Stomach (tissue), 8 donors: ENCODE measurements at regions not wholly inside any gene's neighbourhood (a gene's known extent, or its start where the extent isn't known, plus 50 kb on each side); places are given as distances from the start of the nearest gene placed in this dataset.

Source experiments
- DNase-seq, 2 donors: peaks; one replicate each; pipeline versions ENCODE4 v3.0.0 to v3.0.0-alpha.2; 2013 to 2019
- H3K27ac ChIP-seq, 5 donors: fragments of 200-600 bp in 4 of 5; sonication (generic) in 4 of 5; one replicate each; pipeline ENCODE4 v1.5.1; 2013 to 2019; ENCODE audit warnings: mild to moderate bottlenecking in 1 of 5, moderate library complexity in 1 of 5
- H3K27me3 ChIP-seq, 3 donors: fragments of 200-600 bp; sonication (generic); one replicate each; pipeline ENCODE4 v1.5.1; 2017 to 2019; ENCODE audit warnings: mixed run types in 1 of 3
- H3K36me3 ChIP-seq, 4 donors: fragments of 200-600 bp; sonication (generic); 1 replicate in 3 of 4; 2 replicates in 1 of 4; pipeline ENCODE4 v1.5.1; 2016 to 2019
- H3K4me1 ChIP-seq, 4 donors: fragments of 200-600 bp; sonication (generic); one replicate each; pipeline ENCODE4 v1.5.1; 2016 to 2019
- H3K4me3 ChIP-seq, 4 donors: fragments of 200-600 bp; sonication (generic) in 3 of 4; one replicate each; pipeline ENCODE4 v1.5.1; 2016 to 2019; ENCODE audit warnings: mild to moderate bottlenecking in 1 of 4
- H3K9me3 ChIP-seq, 4 donors: fragments of 200-600 bp; sonication (generic); one replicate each; pipeline ENCODE4 v1.5.1; 2016 to 2019
- CTCF ChIP-seq, 7 experiments: fragments of 450-650 bp in 4 of 7; fragments of 200-600 bp in 3 of 7; sonication (generic) in 3 of 7; IDR thresholded peaks; one replicate each; pipeline ENCODE4 v1.5.1; 2016 to 2019; ENCODE audit warnings: antibody characterized with exemption in 7 of 7, control low read depth in 2 of 7, mild to moderate bottlenecking in 1 of 7
- EP300 ChIP-seq: sonication (generic); formaldehyde crosslinking; IDR thresholded peaks from one replicate; pipeline ENCODE4 v1.6.1; 2017; ENCODE audit warnings: antibody characterized with exemption
- POLR2A ChIP-seq, 4 donors: fragments of 450-650 bp; IDR thresholded peaks; one replicate each; pipeline ENCODE4 v1.6.1; 2016; ENCODE audit warnings: antibody characterized with exemption in 4 of 4, control low read depth in 2 of 4, mild to moderate bottlenecking in 1 of 4, moderate library complexity in 1 of 4
- POLR2AphosphoS5 ChIP-seq, 3 donors: sonication (generic); formaldehyde crosslinking; IDR thresholded peaks; one replicate each; pipeline ENCODE4 v1.6.1; 2016; ENCODE audit warnings: antibody characterized with exemption in 3 of 3
- WGBS, 5 donors: extraction: QIAGEN DNeasy Blood & Tissue Kit in 3 of 5; methylation state at CpG; one replicate each; pipeline versions ENCODE4 v1.1.5 to v1.1.7; 2013 to 2018; 5-methylcytosine and 5-hydroxymethylcytosine counted together
- intact Hi-C: fragments of 100-400 bp; cut with DNase I; formaldehyde crosslinking; loops from one replicate; pipeline ENCODE4 v1.15.1; 2023; ENCODE audit warnings: low total_unique reads
- donor health status: healthy with polysubstance abuse.
- donor health status: Bipolar disorder and iron deficiency.
- donor health status: healthy.

- 40 to 61% (median 52%) methylated on average over 4 to 5 of the region's 5 CpGs for WGBS, 5 donors
- no peak overlapping the region for H3K4me3 ChIP-seq
- peaks cover 33 to 91% (median 56%) of the 10 kb centered on the region in 4 donors for H3K4me1 ChIP-seq
- DNase-seq, result peak in 1 of 2 donors; percentile 55
- peak overlapping the region in 2 of 5 donors; percentile 64 to 85 for H3K27ac ChIP-seq
- no peaks in the 10 kb centered on the region for H3K9me3 ChIP-seq
- intact Hi-C loops, result no loop called here
- H3K36me3 ChIP-seq, result no peaks in the 10 kb centered on the region
- TF ChIP-seq POLR2AphosphoS5 (IDR thresholded peaks at IDR 0.05) (no peak), EP300 (no peak), CTCF (IDR thresholded peaks at IDR 0.05) (no peak), POLR2A (IDR thresholded peaks at IDR 0.05) (no peak)
- H3K27me3 ChIP-seq, result no peaks in the 10 kb centered on the region
Observed at GRCh38 chr1:229114315-229114714, 156.6 kb upstream of the RAB4A start.

- intact Hi-C loops, result no loop called here
- peak in 1 of 2 donors; percentile 55 for DNase-seq
- Histone ChIP-seq H3K4me1 (peaks cover 31 to 85% (median 52%) of the 10 kb centered on the region in 4 donors), H3K36me3 (no peaks in the 10 kb centered on the region), H3K27me3 (no peaks in the 10 kb centered on the region), H3K9me3 (no peaks in the 10 kb centered on the region), H3K4me3 (no peak overlapping the region), H3K27ac (peak overlapping the region in 2 of 5 donors; percentile 64 to 85)
- 59 to 72% (median 65%) methylated on average over 4 of the region's 4 CpGs for WGBS, 5 donors
- no peak for TF ChIP-seq EP300
- TF ChIP-seq POLR2A (IDR thresholded peaks at IDR 0.05), result no peak
- no peak for TF ChIP-seq CTCF (IDR thresholded peaks at IDR 0.05)
- TF ChIP-seq POLR2AphosphoS5 (IDR thresholded peaks at IDR 0.05), result no peak
Observed at GRCh38 chr1:229114850-229115365, 156.0 kb upstream of the RAB4A start.

GRCh38 chr1:229116114-229116513, 154.8 kb upstream of the RAB4A start:
- peaks cover 30 to 77% (median 50%) of the 10 kb centered on the region in 4 donors for H3K4me1 ChIP-seq
- TF ChIP-seq POLR2A (IDR thresholded peaks at IDR 0.05) (no peak), POLR2AphosphoS5 (IDR thresholded peaks at IDR 0.05) (peak in 2 of 3 donors; percentile 57 to 88), CTCF (IDR thresholded peaks at IDR 0.05) (no peak), EP300 (peak; percentile 70)
- DNase-seq, result peak in 1 of 2 donors; percentile 86
- H3K27me3 ChIP-seq, result no peaks in the 10 kb centered on the region
- no peak overlapping the region for H3K4me3 ChIP-seq
- intact Hi-C loops, result no loop called here
- 79 to 91% (median 90%) methylated on average over 16 of the region's 16 CpGs for WGBS, 5 donors
- no peaks in the 10 kb centered on the region for H3K9me3 ChIP-seq
- H3K27ac ChIP-seq, result peak overlapping the region in 3 of 5 donors; percentile 58 to 85 (median 64)
- no peaks in the 10 kb centered on the region for H3K36me3 ChIP-seq

- peak; percentile 91 to 93 for DNase-seq
- H3K4me1 ChIP-seq, result peaks cover 17 to 69% (median 46%) of the 10 kb centered on the region in 4 donors
- H3K27ac ChIP-seq, result peak overlapping the region; percentile 58 to 85 (median 81)
- peak; percentile 7 for TF ChIP-seq EP300
- TF ChIP-seq CTCF (IDR thresholded peaks at IDR 0.05), result no peak
- no peak for TF ChIP-seq POLR2A (IDR thresholded peaks at IDR 0.05)
- TF ChIP-seq POLR2AphosphoS5 (IDR thresholded peaks at IDR 0.05), result peak; percentile 46 to 69 (median 55)
- H3K9me3 ChIP-seq, result no peaks in the 10 kb centered on the region
- H3K4me3 ChIP-seq, result no peak overlapping the region
- 13 to 36% (median 24%) methylated on average over 13 to 14 of the region's 14 CpGs for WGBS, 5 donors
- no peaks in the 10 kb centered on the region for H3K36me3 ChIP-seq
- intact Hi-C loops, result no loop called here
- H3K27me3 ChIP-seq, result no peaks in the 10 kb centered on the region
Observed at GRCh38 chr1:229117664-229118300, 153.1 kb upstream of the RAB4A start.
